Cerebellar nuclear complex (tissue), 1 donor: ENCODE measurements at regions not wholly inside any gene's neighbourhood (a gene's known extent, or its start where the extent isn't known, plus 50 kb on each side); places are given as distances from the start of the nearest gene placed in this dataset.

ENCODE experiments used
- DNase-seq, 2 experiments: peaks; one replicate each; lab custom pipeline; 2025; lab: John Stamatoyannopoulos, UW

DNA sequence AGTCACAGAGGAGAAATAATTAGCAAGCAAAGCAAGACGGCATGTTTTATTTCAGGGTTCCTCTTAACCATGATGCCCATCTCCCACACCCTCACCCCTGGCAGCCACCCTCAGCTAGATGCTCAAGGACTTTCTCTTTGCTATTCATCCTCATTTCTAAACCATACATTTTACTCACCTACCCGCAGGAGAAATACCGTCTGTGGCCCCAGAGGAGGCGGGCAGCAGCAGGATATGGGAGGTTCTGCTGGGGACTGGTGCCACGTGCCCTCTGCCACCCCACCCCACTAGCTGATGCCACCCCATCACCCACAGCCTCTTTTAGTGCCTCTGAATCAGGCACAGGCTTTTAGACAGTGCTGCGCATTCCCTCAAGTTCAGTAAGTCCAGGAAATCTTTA is 168.7 kb upstream of the ITGB1 start:
- no peak for DNase-seq

DNA sequence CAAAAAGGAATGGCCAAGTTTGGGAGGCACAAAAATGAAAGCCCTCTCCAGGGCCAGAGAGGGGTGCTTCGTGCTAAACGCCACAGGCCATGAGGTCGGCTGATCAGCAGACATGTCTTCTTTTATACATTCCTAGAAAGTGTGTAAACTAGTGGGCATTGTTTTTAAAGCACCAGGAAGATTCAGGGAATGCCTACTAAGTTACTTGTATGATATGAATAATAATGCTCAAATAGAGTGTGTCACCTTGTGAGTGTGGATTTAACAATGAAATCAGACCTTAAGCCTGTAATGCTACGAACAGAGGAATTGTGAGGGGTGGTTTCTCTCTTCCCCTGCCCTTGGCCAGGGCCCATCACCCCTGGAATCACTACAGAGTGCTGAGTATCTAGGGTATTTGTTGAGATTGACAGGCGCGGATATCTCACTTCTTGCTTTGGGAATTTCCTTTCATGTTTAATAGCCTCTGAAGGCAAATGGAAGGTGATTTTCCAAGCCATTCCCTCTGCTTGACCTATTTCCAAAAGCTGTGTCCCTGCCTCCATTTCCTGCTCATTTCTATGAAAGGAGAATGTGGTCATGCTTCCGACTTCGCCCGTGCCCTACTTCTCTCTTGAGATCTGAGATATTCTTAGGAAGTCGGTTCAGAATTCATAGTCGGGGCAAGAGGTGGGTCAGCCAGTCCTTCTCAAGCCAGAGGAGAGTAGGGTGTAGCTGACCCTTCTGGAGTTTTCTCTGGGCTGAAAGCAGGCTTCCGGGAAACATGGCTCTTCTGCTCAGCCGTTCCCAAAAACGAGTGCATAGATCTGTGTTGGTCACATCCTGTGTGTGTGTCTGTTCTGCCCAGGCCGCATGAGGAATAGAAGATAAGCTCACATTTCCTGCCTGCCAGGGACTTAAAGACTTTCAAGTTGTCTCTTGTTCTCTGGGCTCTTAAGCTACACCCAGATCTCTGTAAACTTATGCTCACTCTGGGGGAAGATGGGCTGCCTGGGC is 167.8 kb upstream of the ITGB1 start:
- DNase-seq: no peak

DNA sequence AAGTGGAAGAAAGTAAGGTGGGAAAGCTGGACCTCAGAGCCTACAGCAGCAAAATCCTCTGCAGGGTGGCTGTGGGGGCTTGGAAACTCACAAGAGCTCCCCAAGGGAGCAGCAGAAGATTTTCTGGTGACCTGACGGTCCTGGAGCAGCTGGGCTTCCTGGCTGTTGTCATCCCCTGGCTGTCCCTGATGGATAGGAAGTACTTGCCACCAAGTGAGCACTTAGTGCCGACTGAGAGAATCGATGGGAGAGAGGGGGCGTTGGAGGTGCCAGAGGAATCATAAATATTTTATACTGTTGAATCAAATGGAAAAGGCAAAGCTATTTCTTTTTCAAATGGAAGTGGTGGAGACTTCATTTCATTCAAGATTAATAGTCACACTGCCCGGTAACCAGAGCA is 167.1 kb upstream of the ITGB1 start:
- no peak for DNase-seq

DNA sequence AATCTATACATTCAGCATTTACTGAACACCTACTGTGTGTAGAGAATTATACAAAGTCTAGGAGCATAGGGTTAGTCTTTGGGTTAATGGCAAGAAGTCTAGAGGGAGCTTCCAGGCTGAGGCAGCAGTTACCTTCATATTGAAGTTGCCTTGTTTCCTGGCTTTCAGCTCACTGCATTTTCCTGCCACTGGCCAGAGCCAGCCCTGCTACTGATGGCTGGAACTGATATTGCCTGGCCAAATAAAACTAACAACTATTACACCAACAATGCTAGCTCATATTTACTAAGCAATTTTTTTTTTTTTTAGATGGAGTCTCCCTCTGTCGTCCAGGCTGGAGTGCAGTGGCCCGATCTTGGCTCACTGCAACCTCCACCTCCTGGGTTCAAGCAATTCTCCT is 165.7 kb upstream of the ITGB1 start:
- no peak for DNase-seq

DNA sequence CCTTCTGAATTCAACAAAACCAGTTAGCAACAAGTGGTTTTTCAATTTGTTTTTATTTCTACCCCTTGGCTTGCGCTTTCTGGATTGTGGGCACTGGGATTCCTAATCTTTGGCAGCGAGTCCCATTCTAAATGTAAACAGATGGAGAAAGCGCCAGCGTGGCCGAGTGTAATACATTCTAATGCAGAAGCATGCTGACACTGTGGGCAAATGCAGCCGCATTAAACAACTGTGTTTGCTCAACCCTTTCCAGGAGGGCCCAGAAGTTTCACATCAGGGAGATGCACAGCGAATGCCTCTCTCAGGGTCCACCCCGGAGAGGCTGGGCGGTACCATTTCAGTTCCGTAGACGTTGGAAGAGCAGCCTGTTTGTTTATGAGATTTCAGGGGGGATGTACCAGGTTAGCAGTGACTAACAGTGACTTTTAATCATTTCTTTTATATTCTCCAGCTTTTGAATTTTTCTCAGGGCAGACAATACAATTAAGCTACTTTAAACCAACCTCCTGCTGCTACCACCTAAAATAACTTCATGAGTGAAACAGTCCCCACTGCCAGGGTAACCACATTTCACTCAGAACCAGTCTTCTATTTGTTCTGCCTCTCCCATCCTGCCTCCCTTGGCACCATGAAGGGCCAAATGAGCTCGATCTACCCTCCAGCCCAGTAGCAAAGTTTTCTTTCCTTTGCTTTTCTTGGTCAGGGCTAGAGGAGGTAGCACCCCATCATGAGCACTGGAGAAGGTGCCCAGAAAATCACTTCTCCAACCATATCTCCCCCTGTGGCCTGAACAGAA is 164.2 kb upstream of the ITGB1 start:
- DNase-seq: no peak

DNA sequence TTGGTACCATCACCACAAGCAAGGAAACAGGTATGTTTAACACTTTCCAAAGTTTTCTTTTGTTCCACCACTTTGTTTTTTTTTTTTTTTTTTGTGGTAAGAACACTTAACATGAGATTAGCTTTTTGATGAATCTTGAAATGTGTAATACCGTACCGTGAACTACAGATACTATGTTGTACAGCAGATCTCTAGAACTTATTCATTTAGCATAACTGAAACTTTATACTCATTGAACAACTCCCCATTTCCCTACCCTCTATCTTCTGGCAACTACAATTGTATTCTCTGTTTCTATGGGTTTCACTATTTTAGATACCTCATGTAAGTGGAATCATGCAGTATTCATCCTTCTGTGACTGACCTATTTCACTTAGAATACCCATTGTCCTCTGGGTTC is 162.7 kb upstream of the ITGB1 start:
- DNase-seq: no peak

DNA sequence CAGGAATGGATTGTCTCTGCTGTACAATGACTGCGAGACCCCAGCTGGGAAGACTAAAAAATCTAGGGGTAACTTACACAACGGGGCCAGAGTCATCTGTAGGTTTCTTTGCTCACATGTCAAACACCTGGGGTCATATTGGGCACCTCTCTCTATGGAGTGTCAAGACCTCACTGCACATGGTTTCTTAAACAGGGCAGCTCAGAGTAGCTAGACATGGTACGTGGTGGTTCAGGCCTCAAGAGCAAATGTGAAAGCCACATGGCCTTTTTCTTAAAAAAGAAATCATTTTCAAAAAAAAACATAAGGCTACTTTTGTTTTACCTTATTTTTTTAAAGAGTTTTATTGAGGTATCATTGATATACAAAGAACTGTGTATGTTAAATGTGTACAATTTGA is 162.2 kb upstream of the ITGB1 start:
- DNase-seq: no peak

DNA sequence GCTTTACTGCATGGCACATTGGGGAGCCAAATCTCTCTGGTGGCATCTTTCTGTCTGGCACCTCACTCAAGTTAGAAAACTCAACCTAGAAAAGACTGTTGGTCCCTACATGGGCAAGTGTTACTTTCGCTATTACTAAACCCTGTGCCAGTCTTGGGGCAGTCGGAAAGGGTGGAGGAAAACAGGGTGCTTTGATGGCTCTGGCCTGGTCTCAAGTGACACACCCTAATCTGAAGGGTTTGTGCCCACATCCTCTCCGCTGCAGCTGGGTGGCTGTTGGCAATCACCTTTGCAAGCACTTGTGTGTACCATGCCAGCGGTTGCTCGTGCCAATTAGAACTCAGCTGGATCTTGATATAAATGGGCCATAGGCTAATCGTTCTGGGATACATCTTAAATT is 159.8 kb upstream of the ITGB1 start:
- no peak for DNase-seq

DNA sequence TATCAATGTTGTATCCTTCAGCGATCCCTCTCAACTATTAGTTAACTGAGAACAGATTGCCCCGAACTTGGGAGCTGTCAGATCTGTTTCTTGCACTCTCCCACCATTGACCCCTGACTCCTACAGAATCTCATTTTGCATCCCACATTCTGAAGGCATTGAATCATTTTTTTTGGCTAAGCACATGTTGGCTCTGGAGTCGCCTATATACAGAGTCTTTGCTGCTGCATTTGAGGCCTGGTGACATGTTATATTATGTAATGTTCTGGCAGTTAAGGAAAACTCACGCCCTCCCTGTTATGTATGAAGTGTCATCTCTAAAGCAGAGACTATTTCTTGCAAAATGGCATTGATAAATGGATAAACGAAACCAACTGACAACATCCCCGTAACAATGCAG is 159.2 kb upstream of the ITGB1 start:
- DNase-seq: no peak

DNA sequence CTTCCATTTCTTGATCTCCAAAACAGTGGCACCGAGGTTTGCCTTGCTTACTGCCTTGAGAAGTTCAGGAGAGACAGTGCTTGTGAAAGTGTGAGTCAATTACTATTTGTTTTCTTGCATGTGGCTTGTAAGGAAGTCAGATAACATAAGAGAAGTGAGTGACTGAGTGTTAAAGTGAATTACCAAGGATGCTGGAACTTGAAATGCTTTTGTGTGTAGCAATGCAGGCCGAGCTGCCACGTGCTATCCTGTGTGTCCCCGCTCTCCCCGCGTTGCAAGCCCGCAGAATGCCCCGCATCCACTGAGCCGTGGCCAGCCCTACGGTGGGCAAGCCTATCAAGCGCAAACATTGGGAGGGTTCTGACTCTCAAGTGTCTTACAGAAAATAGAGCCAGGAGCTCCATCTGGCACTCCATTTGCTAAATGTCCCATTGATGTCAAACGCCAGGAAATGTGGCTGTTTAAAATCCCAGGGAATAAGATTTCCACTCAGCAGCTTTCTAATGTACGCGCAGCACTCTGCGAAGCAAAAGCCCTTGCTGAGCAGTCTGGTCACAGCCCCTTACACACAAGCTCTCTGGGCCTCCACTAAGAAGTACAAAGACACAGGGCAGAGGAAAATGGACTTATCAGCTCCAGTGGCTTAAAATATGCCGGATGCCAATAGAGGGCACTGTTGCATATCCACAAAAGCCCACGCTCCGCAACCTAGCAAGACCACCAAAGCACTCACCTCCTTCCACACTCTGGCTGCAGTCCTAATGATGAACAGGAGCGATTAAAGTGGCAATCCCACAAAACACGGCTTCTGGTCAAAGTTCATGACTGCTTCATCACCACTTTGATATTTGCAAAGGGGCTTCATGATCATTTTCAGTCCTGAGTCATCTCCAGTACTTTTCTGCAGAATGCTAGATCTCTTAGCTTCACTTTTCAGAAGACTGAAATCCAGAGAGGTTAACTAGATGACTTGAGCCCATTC is 158.0 kb upstream of the ITGB1 start:
- DNase-seq: no peak

DNA sequence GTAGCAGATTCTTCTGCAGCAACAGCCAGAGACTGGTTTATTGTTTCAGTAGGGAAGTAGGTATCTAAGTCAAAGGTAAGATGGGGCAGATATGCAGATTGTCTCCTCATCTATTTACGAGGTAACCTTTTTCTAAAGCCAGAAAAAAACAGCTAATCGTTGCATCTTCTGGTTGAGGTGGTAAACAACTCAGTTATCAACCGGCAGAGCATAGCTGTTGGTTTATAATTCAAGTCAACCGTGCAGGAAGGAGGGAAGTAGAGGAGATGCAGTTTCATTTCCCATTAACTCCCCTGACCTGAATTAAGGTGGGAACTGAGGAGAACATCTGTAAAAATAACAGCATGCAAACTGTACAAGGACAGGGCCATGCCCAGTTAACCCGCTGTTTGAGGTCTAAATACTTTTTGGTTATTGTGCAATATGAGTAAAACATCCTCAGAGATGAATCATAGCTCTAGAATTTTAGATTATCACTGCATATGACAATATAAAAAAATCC is 156.5 kb upstream of the ITGB1 start:
- no peak for DNase-seq

DNA sequence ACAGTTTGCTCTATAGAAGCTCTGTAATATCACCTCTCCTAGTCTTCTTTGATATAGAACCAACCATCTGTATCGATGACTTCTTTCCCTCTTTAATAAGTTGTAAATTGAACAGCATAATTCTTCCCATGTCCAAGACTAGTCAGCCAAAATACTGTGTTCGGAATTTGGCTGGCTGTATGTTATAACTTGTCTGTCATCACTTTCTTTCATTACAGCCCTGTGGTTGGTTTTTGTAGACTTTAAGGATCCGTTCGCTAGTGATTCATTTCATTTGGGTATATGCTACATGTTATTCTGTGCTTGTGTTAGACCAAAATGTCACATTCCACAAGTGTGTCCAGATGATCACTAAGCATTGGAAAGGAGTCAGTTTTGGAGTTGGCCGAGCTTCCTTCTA is 155.4 kb upstream of the ITGB1 start:
- DNase-seq: no peak

DNA sequence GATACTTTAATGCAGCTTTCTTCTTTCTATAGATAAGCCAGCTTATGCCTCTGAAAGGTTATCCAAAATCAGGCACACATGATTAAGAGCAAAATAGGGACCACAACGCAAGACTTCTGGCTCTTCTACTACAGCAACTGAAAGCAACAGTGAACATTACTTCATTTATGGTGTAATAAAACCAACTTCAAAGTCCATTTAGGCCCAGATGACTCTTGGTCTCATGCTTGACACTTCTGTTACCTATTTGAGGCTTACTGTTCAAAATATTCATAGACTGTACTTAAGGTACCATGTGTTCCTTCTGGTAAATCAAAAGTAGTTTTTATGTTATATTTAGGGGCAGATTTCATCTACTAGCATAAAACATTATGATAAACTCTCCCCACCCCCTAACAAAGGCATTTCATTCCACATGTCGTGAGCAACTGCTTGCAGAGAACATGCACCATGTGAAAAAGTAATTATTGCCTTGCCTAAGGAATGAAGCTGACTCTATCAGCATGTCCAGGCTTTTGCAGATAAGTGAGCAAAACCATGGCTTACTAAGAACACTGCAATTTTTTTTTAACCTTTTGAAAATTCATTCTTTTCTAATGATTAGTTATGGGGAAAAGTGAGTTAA is 154.9 kb upstream of the ITGB1 start:
- no peak for DNase-seq

DNA sequence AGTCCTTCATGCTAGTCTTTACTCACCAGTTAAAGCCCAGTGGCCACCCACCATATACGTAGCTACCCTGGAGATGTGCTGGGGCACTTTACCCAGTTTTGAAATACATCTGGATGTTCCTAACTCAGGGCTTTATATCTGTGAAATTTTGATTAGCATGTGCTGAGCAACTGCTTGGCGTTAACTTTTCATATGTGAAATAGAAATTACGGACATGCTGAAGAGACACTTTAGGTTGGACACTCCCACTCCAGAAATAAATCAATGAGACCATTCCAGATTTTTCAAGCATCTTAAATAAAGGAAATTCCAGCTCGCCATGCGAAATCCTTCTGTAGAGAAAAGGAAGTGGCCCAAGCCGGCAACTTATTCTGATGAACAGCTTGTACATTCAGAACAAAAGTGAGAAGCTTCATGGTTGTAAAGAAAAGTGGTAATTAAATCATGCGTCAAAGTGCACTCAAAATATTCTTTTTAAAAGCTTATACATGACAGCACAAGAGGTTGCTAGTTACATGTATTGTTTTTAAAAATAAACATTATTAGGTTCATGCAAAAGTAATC is 153.5 kb upstream of the ITGB1 start:
- DNase-seq: no peak

DNA sequence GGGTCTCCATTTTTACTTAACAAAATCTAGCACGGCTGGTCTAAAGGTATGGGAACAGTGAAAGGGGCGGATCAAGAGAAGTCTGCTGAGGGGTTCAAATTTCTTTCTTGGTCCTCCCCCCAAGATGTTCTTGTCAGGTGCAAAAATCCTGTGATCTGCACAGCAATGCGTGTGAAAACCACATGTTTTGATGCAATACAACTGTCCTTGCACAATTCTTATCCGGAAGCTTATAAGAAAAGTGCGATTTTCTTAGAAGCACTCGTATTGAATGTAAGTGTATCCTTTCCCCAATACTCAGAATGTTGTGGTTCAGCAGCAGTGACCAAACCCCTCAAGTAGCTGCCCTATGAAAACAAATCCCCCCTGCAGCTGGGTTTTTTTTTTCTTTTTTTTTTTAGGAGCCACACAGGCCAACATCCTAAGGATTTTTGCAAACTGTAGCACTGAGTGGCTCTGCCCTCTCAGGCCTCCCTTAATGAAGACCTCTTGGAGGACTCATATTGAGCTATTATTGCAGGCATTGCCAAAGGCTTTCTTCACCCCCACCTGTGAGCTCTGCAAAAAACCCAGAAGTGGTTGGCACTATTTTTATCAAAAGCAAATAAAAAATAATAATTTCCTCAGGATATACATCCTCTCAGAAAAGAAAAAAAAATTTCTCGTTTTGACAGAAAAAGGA is 151.9 kb upstream of the ITGB1 start:
- no peak for DNase-seq

DNA sequence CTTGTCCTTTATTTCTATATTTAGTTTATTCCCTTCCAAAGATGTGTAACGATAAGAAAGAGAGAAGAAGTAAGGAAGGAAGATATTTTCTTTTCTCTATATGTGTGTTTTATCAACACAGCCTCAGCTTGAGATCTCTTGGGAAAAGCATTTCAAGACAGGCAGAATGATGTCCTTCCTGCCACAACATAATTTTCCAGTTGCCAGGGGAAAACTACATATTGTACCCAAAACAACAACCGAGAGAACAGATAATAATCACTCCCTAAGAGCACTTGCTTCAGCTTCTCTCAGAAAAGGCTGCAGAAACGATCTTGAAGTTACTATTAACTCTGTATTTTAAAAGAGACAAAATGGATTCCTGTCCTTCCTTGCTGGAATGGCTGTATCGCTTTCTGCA is 151.4 kb upstream of the ITGB1 start:
- DNase-seq: no peak

DNA sequence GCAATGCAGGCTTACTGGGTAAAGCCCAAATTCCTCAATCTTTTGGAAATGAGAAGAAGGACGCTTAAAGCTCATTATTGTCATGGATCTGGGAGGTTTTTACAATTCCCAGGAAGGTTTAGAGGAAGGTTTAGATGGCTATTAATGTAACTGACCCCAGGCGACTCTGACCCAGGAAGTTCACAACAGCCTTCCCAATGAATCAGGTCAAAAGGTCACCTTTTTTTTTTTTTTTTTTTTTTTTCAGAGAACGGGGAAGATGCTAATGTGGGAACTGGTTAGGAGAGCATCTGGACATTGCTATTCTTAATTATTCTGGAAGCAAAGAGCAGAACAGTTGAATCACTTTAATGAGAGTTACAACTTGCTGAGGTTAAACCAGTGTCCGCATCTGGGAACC is 149.9 kb upstream of the ITGB1 start:
- DNase-seq: no peak

DNA sequence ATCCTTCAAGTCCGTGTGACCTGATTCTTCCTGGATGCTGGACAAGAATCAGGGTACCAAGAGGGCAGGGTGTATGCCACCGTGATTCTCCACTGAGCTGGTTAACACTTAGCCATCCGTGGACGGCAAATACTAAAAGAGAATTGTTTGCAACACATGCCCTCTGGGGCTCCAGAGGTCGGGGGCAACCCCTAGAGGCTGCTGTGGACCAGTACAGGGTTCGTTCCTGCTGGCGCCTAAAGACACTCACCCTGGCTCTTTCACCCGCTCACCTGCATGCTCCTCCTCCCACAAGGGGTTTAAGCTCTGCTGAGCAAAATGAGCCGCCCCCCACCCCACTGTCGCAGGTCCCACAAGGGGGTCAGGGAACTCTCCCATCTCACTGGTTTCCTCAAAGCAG is 148.7 kb upstream of the ITGB1 start:
- no peak for DNase-seq

DNA sequence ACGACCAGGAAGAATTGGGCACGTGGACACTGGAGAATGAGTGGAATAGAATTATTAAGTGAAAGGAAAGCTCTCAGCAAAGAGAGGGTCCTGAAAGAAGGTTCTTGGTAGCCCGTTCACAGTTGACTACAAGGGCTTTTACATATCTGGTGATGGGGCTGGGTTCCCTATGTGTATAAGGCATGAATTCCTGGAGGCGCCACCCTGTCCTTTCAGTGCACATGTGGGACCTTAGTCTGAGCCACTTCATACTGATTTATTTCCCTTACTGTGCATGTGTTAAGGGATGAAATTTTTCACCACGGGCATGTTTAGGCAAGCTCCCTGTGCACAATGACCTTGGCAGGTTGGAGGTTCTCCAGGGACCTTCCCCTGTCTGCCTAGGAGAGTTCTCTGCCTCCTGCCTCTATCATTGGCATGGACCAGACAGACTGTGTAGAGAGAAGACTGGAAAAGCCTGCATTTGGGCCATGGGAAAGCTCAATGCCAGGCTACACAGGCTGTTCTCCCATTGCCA is 145.9 kb upstream of the ITGB1 start:
- DNase-seq: no peak

DNA sequence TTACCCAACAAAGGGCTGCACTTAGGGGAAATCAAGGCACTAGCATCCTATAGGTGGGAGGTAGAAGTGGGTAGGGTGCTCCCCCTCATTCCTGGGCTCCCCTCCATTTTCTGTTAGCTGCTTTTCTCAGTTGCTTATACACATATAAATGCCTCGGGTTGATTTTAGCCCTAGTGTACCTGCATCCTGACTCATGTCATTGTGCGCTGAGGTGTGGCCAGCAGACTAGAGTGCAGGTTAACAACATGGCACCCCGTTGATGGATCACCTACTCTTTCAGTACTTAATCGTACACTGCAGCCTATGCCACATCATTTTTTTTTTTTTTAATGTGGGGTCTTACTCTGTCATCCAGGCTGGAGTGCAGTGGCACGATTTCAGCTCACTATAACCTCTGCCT is 144.0 kb upstream of the ITGB1 start:
- no peak for DNase-seq
